Heart left ventricle (tissue), 13 donors: ENCODE measurements at regions not wholly inside any gene's neighbourhood (a gene's known extent, or its start where the extent isn't known, plus 50 kb on each side); places are given as distances from the start of the nearest gene placed in this dataset.

Experiments used
- CTCF ChIP-seq, 12 donors: fragments of 200-600 bp; sonication (generic) in 4 of 12; IDR thresholded peaks; one replicate each; pipeline versions ENCODE4 v1.5.0 to v1.8.0; 2018 to 2022; ENCODE audit warnings: antibody characterized with exemption in 12 of 12, mild to moderate bottlenecking in 5 of 12
- POLR2A ChIP-seq, 2 donors: fragments of 450-650 bp; IDR thresholded peaks; one replicate each; pipeline ENCODE4 v1.6.1; 2017; ENCODE audit warnings: antibody characterized with exemption in 2 of 2, mild to moderate bottlenecking in 2 of 2, moderate library complexity in 2 of 2
- donor health status: ischemic (EF 13 %, LVEDD 7.1; RV severe dilation, severe dysfunction).
- donor health status: DM: no; HTN: yes; CAD: no.
- donor health status: DM: no; HTN: no; CAD: no.
- donor health status: ischemic (EF 25% LVEDD 6.9; RV normal size, moderate dysfunction).
- donor health status: ischemic (EF 25% LVEDD 5.7; RV mildly dilated, moderate dysfunction).
- donor health status: ischemic (EF 35%, LVEDD 5.7; RV mildly dilated, moderate dysfunction).
- donor health status: nonischemic (EF 11% LVEDD 7.7; RV severe dilation, severe dysfunction).
- donor health status: DM: yes; HTN: yes; CAD: no.
- donor health status: PGD.
- donor health status: ischemic (EF 29% LVEDD 5.4; RV normal size, mild dysfunction).
- donor health status: nonischemic (EF 23%, LVEDD 6.1; RV moderate dilation, normal function).

DNA sequence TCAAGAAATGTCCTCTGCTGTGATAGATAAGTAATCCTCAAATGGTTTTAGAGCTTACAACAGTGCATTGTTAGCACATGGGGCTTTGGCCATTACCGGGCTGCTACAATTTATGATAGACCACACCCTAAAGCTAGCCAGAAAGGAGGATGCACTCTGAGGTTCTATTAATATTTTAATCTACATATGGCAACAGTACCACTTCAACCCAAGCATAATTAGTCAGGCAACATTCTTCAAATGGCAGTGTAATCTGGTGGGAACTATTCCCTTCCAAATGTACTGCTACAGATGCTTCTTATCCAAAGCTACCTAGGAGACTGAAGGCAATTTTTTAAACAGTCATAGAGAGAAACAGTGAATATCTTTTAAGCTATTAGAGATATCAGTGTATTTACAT is 697.6 kb downstream of the KCNA4 start:
- TF ChIP-seq CTCF (IDR thresholded peaks at IDR 0.05) (no peak), POLR2A (IDR thresholded peaks at IDR 0.05) (no peak)
